IMR-90 (cell line): ENCODE measurements at regions not wholly inside any gene's neighbourhood (a gene's known extent, or its start where the extent isn't known, plus 50 kb on each side); places are given as distances from the start of the nearest gene placed in this dataset.

Source experiments
- CEBPB ChIP-seq: IDR thresholded peaks from 2 replicates; pipeline ENCODE4 v1.6.1; 2012; ENCODE audit warnings: low read depth, low read length, improper control_type of control experiment
- CTCF ChIP-seq: conservative IDR thresholded peaks from 2 replicates; pipeline ENCODE4 v1.5.1; 2012; ENCODE audit warnings: mild to moderate bottlenecking, low read depth, low read length, improper control_type of control experiment
- ELK1 ChIP-seq: fragments of 150-350 bp; IDR thresholded peaks from 2 replicates; pipeline ENCODE4 v1.6.1; 2016; ENCODE audit warnings: low read depth, mild to moderate bottlenecking, low read length, moderate library complexity, borderline replicate concordance
- MXI1 ChIP-seq: IDR thresholded peaks from 2 replicates; pipeline ENCODE4 v1.6.1; 2012; ENCODE audit warnings: low read depth, mild to moderate bottlenecking, low read length, moderate library complexity, borderline replicate concordance
- POLR2A ChIP-seq: IDR thresholded peaks from 2 replicates; pipeline ENCODE4 v1.6.1; 2012; ENCODE audit warnings: mild to moderate bottlenecking, low read depth, low read length
- RAD21 ChIP-seq: IDR thresholded peaks from 2 replicates; pipeline ENCODE4 v1.6.1; 2012; ENCODE audit warnings: low read length, improper control_type of control experiment
- RCOR1 ChIP-seq: IDR thresholded peaks from 2 replicates; pipeline ENCODE4 v1.6.1; 2012; ENCODE audit warnings: mild to moderate bottlenecking, low read length, improper control_type of control experiment; ENCODE audit not compliant: insufficient replicate concordance
- USF2 ChIP-seq: fragments of 150-350 bp; IDR thresholded peaks from 2 replicates; pipeline ENCODE4 v1.6.1; 2017; ENCODE audit warnings: mild to moderate bottlenecking, antibody characterized with exemption, low read length, low read depth

GRCh38 chr1:229834230-229834629 is 208.2 kb downstream of the URB2 start:
- TF ChIP-seq RAD21 (no peak), CTCF (no peak), ELK1 (no peak), CEBPB (no peak), RCOR1 (no peak), POLR2A (no peak), USF2 (no peak), MXI1 (no peak)
